HepG2 (cell line): ENCODE measurements at regions not wholly inside any gene's neighbourhood (a gene's known extent, or its start where the extent isn't known, plus 50 kb on each side); places are given as distances from the start of the nearest gene placed in this dataset.

ENCODE experiments used
- FOSL2 ChIP-seq: sonication (generic); formaldehyde crosslinking; IDR thresholded peaks from 2 replicates; pipeline ENCODE4 v1.4.0; 2020; ENCODE audit warnings: missing genetic modification reagents
- KDM4B ChIP-seq: sonication (generic); formaldehyde crosslinking; IDR thresholded peaks from 2 replicates; pipeline ENCODE4 v1.4.0; 2020; ENCODE audit warnings: missing genetic modification reagents
- TEAD3 ChIP-seq: optimal IDR thresholded peaks from 2 replicates; pipeline ENCODE3; 2016; ENCODE audit warnings: borderline replicate concordance
- ZC3H13 ChIP-seq: sonication (generic); formaldehyde crosslinking; IDR thresholded peaks from 2 replicates; pipeline ENCODE4 v1.8.1; 2023; ENCODE audit warnings: mild to moderate bottlenecking, missing genetic modification reagents, moderate library complexity
- ZNF10 ChIP-seq: sonication (generic); formaldehyde crosslinking; IDR thresholded peaks from 2 replicates; pipeline ENCODE4 v1.4.0; 2020; ENCODE audit warnings: mild to moderate bottlenecking, low read depth, missing genetic modification reagents, borderline replicate concordance
- ZNF549 ChIP-seq: sonication (generic); formaldehyde crosslinking; IDR thresholded peaks from 2 replicates; pipeline ENCODE4 v1.5.0; 2020; ENCODE audit warnings: missing genetic modification reagents
- ZNF589 ChIP-seq: sonication (generic); formaldehyde crosslinking; conservative IDR thresholded peaks from 2 replicates; pipeline ENCODE4 v1.8.0; 2022; ENCODE audit warnings: mild to moderate bottlenecking, moderate library complexity, missing genetic modification reagents
- ZNF660 ChIP-seq: sonication (generic); formaldehyde crosslinking; IDR thresholded peaks from 2 replicates; pipeline ENCODE4 v1.5.1; 2020; ENCODE audit warnings: mild to moderate bottlenecking, low read depth, missing genetic modification reagents, borderline replicate concordance
- ZSCAN30 ChIP-seq: sonication (generic); formaldehyde crosslinking; IDR thresholded peaks from 2 replicates; pipeline ENCODE4 v1.5.0; 2020; ENCODE audit warnings: mild to moderate bottlenecking, missing genetic modification reagents
- TF ChIP-seq, protein P1 (sequence below), 2 experiments: sonication (generic) in 1 of 2; formaldehyde crosslinking in 1 of 2; IDR thresholded peaks; 2 replicates each; pipeline versions ENCODE4 v1.5.1 to v1.6.1; 2011 to 2020; ENCODE audit warnings: borderline replicate concordance in 1 of 2, low read depth in 1 of 2, low read length in 1 of 2, mild to moderate bottlenecking in 1 of 2, missing genetic modification reagents in 1 of 2, moderate library complexity in 1 of 2
- TF ChIP-seq, protein P2 (sequence below): sonication (generic); IDR thresholded peaks from 2 replicates; pipeline ENCODE4 v1.6.1; 2016; ENCODE audit warnings: low read depth, borderline replicate concordance
- TF ChIP-seq, protein P3 (sequence below): sonication (generic); formaldehyde crosslinking; IDR thresholded peaks from 2 replicates; pipeline ENCODE4 v1.5.0; 2020; ENCODE audit warnings: mild to moderate bottlenecking, missing genetic modification reagents

DNA sequence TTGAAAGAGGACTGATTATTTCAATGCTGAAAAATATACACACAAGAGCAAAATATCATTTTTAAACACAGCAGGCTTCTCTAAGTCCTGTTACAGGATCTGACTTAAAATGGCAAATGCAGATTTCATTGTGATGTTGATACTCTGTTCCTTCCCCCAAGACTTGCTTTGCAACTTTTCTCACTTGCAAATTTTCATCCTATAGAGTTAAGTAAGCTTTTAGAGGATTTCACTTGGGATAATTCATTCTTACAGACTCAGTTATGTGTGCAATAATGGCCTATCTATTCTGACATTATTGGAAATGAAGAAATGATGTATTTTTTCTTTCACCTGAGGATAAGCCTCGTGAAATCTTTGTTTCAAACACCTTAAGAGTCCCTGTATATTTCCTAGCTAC lies 2403.2 kb downstream of the ARAP2 start (continued):
- TF ChIP-seq, protein P1, sequence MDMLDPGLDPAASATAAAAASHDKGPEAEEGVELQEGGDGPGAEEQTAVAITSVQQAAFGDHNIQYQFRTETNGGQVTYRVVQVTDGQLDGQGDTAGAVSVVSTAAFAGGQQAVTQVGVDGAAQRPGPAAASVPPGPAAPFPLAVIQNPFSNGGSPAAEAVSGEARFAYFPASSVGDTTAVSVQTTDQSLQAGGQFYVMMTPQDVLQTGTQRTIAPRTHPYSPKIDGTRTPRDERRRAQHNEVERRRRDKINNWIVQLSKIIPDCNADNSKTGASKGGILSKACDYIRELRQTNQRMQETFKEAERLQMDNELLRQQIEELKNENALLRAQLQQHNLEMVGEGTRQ (IDR thresholded peaks at IDR 0.05; ENCODE audit: low read depth, low read length) = no peak
- TF ChIP-seq, protein P1 (CRISPR knock-in tag; IDR thresholded peaks at IDR 0.05; ENCODE audit: borderline replicate concordance) = no peak
- no peak for TF ChIP-seq TEAD3
- TF ChIP-seq ZSCAN30 (CRISPR knock-in tag) = no peak
- no peak for TF ChIP-seq FOSL2
- no peak for TF ChIP-seq ZNF549
- TF ChIP-seq ZNF589 (CRISPR knock-in tag) = no peak
- TF ChIP-seq, protein P2, sequence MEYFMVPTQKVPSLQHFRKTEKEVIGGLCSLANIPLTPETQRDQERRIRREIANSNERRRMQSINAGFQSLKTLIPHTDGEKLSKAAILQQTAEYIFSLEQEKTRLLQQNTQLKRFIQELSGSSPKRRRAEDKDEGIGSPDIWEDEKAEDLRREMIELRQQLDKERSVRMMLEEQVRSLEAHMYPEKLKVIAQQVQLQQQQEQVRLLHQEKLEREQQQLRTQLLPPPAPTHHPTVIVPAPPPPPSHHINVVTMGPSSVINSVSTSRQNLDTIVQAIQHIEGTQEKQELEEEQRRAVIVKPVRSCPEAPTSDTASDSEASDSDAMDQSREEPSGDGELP = no peak
- TF ChIP-seq ZC3H13 (CRISPR knock-in tag) = no peak
- no peak for TF ChIP-seq ZNF660 (CRISPR knock-in tag)
- TF ChIP-seq ZNF10 = no peak
- TF ChIP-seq, protein P3, sequence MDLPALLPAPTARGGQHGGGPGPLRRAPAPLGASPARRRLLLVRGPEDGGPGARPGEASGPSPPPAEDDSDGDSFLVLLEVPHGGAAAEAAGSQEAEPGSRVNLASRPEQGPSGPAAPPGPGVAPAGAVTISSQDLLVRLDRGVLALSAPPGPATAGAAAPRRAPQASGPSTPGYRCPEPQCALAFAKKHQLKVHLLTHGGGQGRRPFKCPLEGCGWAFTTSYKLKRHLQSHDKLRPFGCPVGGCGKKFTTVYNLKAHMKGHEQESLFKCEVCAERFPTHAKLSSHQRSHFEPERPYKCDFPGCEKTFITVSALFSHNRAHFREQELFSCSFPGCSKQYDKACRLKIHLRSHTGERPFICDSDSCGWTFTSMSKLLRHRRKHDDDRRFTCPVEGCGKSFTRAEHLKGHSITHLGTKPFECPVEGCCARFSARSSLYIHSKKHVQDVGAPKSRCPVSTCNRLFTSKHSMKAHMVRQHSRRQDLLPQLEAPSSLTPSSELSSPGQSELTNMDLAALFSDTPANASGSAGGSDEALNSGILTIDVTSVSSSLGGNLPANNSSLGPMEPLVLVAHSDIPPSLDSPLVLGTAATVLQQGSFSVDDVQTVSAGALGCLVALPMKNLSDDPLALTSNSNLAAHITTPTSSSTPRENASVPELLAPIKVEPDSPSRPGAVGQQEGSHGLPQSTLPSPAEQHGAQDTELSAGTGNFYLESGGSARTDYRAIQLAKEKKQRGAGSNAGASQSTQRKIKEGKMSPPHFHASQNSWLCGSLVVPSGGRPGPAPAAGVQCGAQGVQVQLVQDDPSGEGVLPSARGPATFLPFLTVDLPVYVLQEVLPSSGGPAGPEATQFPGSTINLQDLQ (CRISPR knock-in tag) = no peak
- no peak for TF ChIP-seq KDM4B (CRISPR knock-in tag)
